Loucy (cell line): ENCODE measurements at regions not wholly inside any gene's neighbourhood (a gene's known extent, or its start where the extent isn't known, plus 50 kb on each side); places are given as distances from the start of the nearest gene placed in this dataset.

Experiments used
- CTCF ChIP-seq: fragments of 200-600 bp; sonication (generic); conservative IDR thresholded peaks from 2 replicates; pipeline ENCODE4 v1.5.1; 2014; ENCODE audit warnings: mild to moderate bottlenecking, antibody characterized with exemption, low read length
- EZH2phosphoT487 ChIP-seq: fragments of 200-600 bp; IDR thresholded peaks from 2 replicates; pipeline ENCODE4 v1.6.1; 2018; ENCODE audit warnings: antibody characterized with exemption, mild to moderate bottlenecking, moderate library complexity, borderline replicate concordance

- TF ChIP-seq CTCF (no peak), EZH2phosphoT487 (no peak)
Measured at GRCh38 chr20:60327971-60328660, 369.9 kb downstream of the CDH26 start.
